ENCODE measurements at regions not wholly inside any gene's neighbourhood (a gene's known extent, or its start where the extent isn't known, plus 50 kb on each side); places are given as distances from the start of the nearest gene placed in this dataset.

- WGBS, 4 donors = 54 to 66% (median 64%) methylated on average over 3 of the region's 3 CpGs
- no peak overlapping the region for H3K27ac ChIP-seq
Observed at GRCh38 chr14:55964821-55965220, 153.4 kb upstream of the PELI2 start.

GRCh38 chr14:55965851-55966250, 152.4 kb upstream of the PELI2 start:
- intact Hi-C loops (cut with DNase I) = no loop called here
- no peaks in the 10 kb centered on the region for H3K27me3 ChIP-seq
- 49 to 67% (median 58%) methylated on average over 2 of the region's 2 CpGs for WGBS, 4 donors
- no peaks in the 10 kb centered on the region for H3K36me3 ChIP-seq (replicated peaks in 1 of 2)
- no peak overlapping the region for H3K4me3 ChIP-seq
- H3K27ac ChIP-seq = no peak overlapping the region
- H3K4me1 ChIP-seq (replicated peaks in 1 of 2) = no peaks in the 10 kb centered on the region
- TF ChIP-seq CTCF (IDR thresholded peaks at IDR 0.05) = no peak
- no peak for DNase-seq
- no peaks in the 10 kb centered on the region for H3K9me3 ChIP-seq (replicated peaks in 1 of 3)

More at GRCh38 chr14:55964821-55965220, 153.4 kb upstream of the PELI2 start:
- DNase-seq = no peak
- Histone ChIP-seq H3K9me3 (replicated peaks in 1 of 3) (no peaks in the 10 kb centered on the region), H3K4me1 (replicated peaks in 1 of 2) (no peaks in the 10 kb centered on the region), H3K36me3 (replicated peaks in 1 of 2) (no peaks in the 10 kb centered on the region), H3K27me3 (no peaks in the 10 kb centered on the region), H3K4me3 (no peak overlapping the region)
- intact Hi-C loops (cut with DNase I) = no loop called here
- no peak for TF ChIP-seq CTCF (IDR thresholded peaks at IDR 0.05)
- TF ChIP-seq POLR2A (IDR thresholded peaks at IDR 0.05) = no peak

- WGBS, 4 donors = 31 to 60% (median 36%) methylated on average over 3 of the region's 3 CpGs
- no peaks in the 10 kb centered on the region for H3K36me3 ChIP-seq (replicated peaks in 1 of 2)
- TF ChIP-seq POLR2A (IDR thresholded peaks at IDR 0.05) (no peak), CTCF (IDR thresholded peaks at IDR 0.05) (no peak)
- H3K27ac ChIP-seq = no peak overlapping the region
- H3K9me3 ChIP-seq (replicated peaks in 1 of 3) = no peaks in the 10 kb centered on the region
- DNase-seq = no peak
- no peaks in the 10 kb centered on the region for H3K27me3 ChIP-seq
- H3K4me1 ChIP-seq (replicated peaks in 1 of 2) = no peaks in the 10 kb centered on the region
- intact Hi-C loops (cut with DNase I) = no loop called here
- no peak overlapping the region for H3K4me3 ChIP-seq
Observed at GRCh38 chr14:55968741-55969140, 149.5 kb upstream of the PELI2 start.

- Histone ChIP-seq H3K27me3 (no peaks in the 10 kb centered on the region), H3K4me1 (replicated peaks in 1 of 2) (peaks cover 9 to 16% of the 10 kb centered on the region in 2 donors), H3K27ac (no peak overlapping the region), H3K36me3 (replicated peaks in 1 of 2) (no peaks in the 10 kb centered on the region), H3K4me3 (no peak overlapping the region), H3K9me3 (replicated peaks in 1 of 3) (no peaks in the 10 kb centered on the region)
- 83 to 91% (median 86%) methylated on average over 4 of the region's 4 CpGs for WGBS, 4 donors
- no peak for TF ChIP-seq CTCF (IDR thresholded peaks at IDR 0.05)
- no peak for TF ChIP-seq POLR2A (IDR thresholded peaks at IDR 0.05)
- DNase-seq = no peak
- intact Hi-C loops (cut with DNase I) = no loop called here
Observed at GRCh38 chr14:55973285-55973800, 144.9 kb upstream of the PELI2 start.

Data from adrenal gland (tissue), 9 donors.